ENCODE measurements at regions not wholly inside any gene's neighbourhood (a gene's known extent, or its start where the extent isn't known, plus 50 kb on each side); places are given as distances from the start of the nearest gene placed in this dataset.

DNA sequence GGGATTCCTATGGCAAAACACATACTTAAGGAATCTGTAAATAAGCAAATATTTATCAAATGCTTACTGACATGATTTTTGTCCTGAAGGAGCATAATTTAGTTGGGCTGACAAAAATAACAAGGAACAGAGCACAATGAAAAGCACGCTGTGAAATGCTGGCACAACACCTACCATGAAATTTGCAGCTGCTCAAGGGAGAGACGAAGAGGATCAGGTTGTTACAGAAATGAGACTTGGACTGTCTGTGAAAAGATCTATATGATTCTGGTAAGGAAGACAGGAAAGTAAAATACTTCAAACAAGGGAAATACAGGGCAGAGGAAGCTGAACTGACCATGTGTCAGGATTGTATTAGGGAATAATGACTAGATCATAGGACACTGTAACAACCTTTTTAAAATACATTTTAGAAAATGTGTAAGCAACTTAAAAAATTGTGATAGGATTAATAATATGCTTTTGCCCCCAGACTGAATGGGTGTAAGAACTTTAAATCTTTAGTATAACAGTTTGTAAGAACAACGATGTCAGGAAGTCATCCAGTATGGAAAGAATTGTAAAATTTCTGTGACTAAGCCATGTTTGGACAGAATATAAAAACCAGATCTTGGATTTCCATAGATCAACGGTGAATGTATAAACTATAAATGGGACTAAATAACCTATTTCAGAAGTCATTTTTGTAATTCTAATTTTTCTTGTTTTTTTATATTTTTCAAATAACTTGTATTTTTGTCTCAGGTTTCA is 1556.0 kb downstream of the EFNB2 start:
- no peak overlapping the region for H2BK20ac ChIP-seq (ENCODE audit: low read length)
- no peak overlapping the region for H2AK5ac ChIP-seq (ENCODE audit: low read depth, low read length)
- H4K91ac ChIP-seq (replicated peaks; ENCODE audit: insufficient read length, low read length) = no peak overlapping the region
- ChIA-PET POLR2A (ENCODE audit: partially characterized antibody) (no interaction called here), CTCF (ENCODE audit: partially characterized antibody) (no interaction called here)
- WGBS, 2 experiments (ENCODE audit: extremely low coverage in 1 of 2, insufficient coverage in 1 of 2, insufficient read length in 1 of 2, insufficient replicate concordance in 2 of 2, low coverage in 1 of 2, low lambda C conversion rate in 2 of 2, missing lambda C conversion rate in 1 of 2) = 95% methylated on average over 4 of the region's 4 CpGs; no CpG with 5 or more reads in 1 of the 2 experiments
- no peak overlapping the region for H3K23ac ChIP-seq (ENCODE audit: insufficient read length)
- H2BK15ac ChIP-seq (ENCODE audit: low read length) = no peak overlapping the region
- H2BK12ac ChIP-seq (ENCODE audit: low read depth, low read length) = no peak overlapping the region
- no peak overlapping the region for H3K4ac ChIP-seq (replicated peaks; ENCODE audit: insufficient read length, low read depth, low read length)
- H3K79me2 ChIP-seq (ENCODE audit: control insufficient read depth in 1 of 2, insufficient read depth in 2 of 2, low read length in 2 of 2) = no peaks in the 10 kb centered on the region
- no peaks in the 10 kb centered on the region for H3K27me3 ChIP-seq (replicated peaks in 1 of 4; ENCODE audit: control insufficient read depth in 3 of 4, extremely low read depth in 1 of 4, insufficient read depth in 3 of 4, low read length in 3 of 4)
- H3K79me1 ChIP-seq (ENCODE audit: low read depth, low read length) = no peaks in the 10 kb centered on the region
- H2BK5ac ChIP-seq (ENCODE audit: low read depth, low read length) = no peak overlapping the region
- no peak overlapping the region for H3K27ac ChIP-seq (ENCODE audit: low read depth, low read length)
- H3K9ac ChIP-seq (replicated peaks in 1 of 4; ENCODE audit: extremely low read depth in 1 of 4, low read depth in 3 of 4, low read length in 3 of 4) = no peak overlapping the region
- no peak overlapping the region for H3K4me3 ChIP-seq (ENCODE audit: extremely low read depth in 1 of 4, insufficient read depth in 2 of 4, low read depth in 3 of 4, low read length in 4 of 4)
- no peak overlapping the region for H4K5ac ChIP-seq (ENCODE audit: insufficient read length, low read depth, low read length)
- no peak overlapping the region for H3K4me2 ChIP-seq (ENCODE audit: insufficient read depth in 1 of 2, low read depth in 2 of 2, low read length in 2 of 2)
- no peak overlapping the region for H2BK120ac ChIP-seq (replicated peaks; ENCODE audit: low read depth, low read length)
- no peak overlapping the region for H2AFZ ChIP-seq (ENCODE audit: low read length)
- H3K4me1 ChIP-seq (replicated peaks in 1 of 4; ENCODE audit: control insufficient read depth in 3 of 4, insufficient read depth in 4 of 4, low read length in 3 of 4) = no peaks in the 10 kb centered on the region
- TF ChIP-seq CHD2 (IDR thresholded peaks at IDR 0.05; ENCODE audit: low read length) (no peak), RAD21 (IDR thresholded peaks at IDR 0.05 in 1 of 2, conservative IDR thresholded peaks at IDR 0.05 in 1 of 2; ENCODE audit: low read depth in 2 of 2, low read length in 2 of 2) (no peak), BACH1 (IDR thresholded peaks at IDR 0.05; ENCODE audit: low read length) (no peak), TAF7 (optimal IDR thresholded peaks at IDR 0.05; ENCODE audit: borderline replicate concordance, low read depth, low read length) (no peak), POLR2AphosphoS5 (IDR thresholded peaks at IDR 0.05; ENCODE audit: low read depth, low read length) (no peak)
- TF ChIP-seq, protein P1, sequence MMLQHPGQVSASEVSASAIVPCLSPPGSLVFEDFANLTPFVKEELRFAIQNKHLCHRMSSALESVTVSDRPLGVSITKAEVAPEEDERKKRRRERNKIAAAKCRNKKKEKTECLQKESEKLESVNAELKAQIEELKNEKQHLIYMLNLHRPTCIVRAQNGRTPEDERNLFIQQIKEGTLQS (IDR thresholded peaks at IDR 0.05; ENCODE audit: insufficient read depth, low read depth, low read length) = no peak
- no peak overlapping the region for H4K8ac ChIP-seq (ENCODE audit: extremely low read depth, insufficient read depth, low read length)
- DNase-seq (ENCODE audit: low read depth in 1 of 2, low spot score in 2 of 2) (no peak), FAIRE-seq (no peak)
- no peaks in the 10 kb centered on the region for H4K20me1 ChIP-seq (replicated peaks in 1 of 2; ENCODE audit: control insufficient read depth in 1 of 2, insufficient read depth in 2 of 2, low read length in 2 of 2)
- H3K18ac ChIP-seq (ENCODE audit: extremely low read depth, low read length) = no peak overlapping the region
- no peak overlapping the region for H3K56ac ChIP-seq (replicated peaks; ENCODE audit: insufficient read length, low read depth, low read length)
- H3K36me3 ChIP-seq (ENCODE audit: control insufficient read depth in 2 of 4, insufficient read depth in 4 of 4, low read length in 3 of 4) = no peaks in the 10 kb centered on the region
- H3K23me2 ChIP-seq (ENCODE audit: low read depth, low read length) = no peaks in the 10 kb centered on the region
- no peak overlapping the region for H3K14ac ChIP-seq (ENCODE audit: insufficient read length)
- no peaks in the 10 kb centered on the region for H3K9me3 ChIP-seq (ENCODE audit: insufficient read depth in 2 of 2, low read depth in 1 of 2, low read length in 1 of 2)
